Right ventricle myocardium inferior (tissue), 1 donor: ENCODE measurements at regions not wholly inside any gene's neighbourhood (a gene's known extent, or its start where the extent isn't known, plus 50 kb on each side); places are given as distances from the start of the nearest gene placed in this dataset.

Experiments used
- ATAC-seq: fragments of 200-7000 bp; cut with Tn5 transposase; one replicate; pipeline ENCODE4 v1.9.1; 2020; ENCODE audit warnings: mild to moderate bottlenecking, moderate library complexity
- DNase-seq: peaks from one replicate; pipeline ENCODE4 v3.0.0; 2021; ENCODE audit errors: missing footprints
- intact Hi-C: fragments of 100-400 bp; cut with DNase I; formaldehyde crosslinking; loops from one replicate; pipeline ENCODE4 v1.11.0; 2022
- donor health status: DM: no; HTN: yes; CAD: no; lungs with severe emphysema.

DNA sequence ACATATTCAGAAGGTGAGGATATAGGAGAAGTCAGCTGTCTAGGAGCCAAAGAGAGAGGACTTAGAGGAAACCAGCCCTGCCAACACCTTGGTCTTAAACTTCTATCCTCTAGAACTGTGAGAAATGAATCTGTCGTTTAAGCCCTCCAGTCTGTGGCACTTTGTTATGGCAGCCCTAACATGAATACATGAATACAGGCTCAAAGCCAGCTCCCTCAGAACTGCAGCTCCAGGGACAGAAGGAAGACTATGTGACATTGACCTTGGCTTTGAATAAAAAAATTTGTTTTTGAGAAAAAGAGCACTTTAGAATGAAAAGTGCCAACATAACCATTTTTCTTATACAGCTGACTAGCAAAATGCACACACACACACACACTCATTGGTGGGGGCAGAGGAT, 110.9 kb upstream of the ATP2B2 start:
- intact Hi-C loops, result no loop called here
- ATAC-seq (no peak), DNase-seq (no peak)

- intact Hi-C loops, result no loop called here
- DNase-seq, result no peak
- ATAC-seq, result peak; percentile 14
Measured at GRCh38 chr3:10619989-10620832, 114.8 kb upstream of the ATP2B2 start.

GRCh38 chr3:10620833-10621082, 115.4 kb upstream of the ATP2B2 start:
- ATAC-seq, result no peak
- DNase-seq, result no peak
- intact Hi-C loops, result no loop called here

DNA sequence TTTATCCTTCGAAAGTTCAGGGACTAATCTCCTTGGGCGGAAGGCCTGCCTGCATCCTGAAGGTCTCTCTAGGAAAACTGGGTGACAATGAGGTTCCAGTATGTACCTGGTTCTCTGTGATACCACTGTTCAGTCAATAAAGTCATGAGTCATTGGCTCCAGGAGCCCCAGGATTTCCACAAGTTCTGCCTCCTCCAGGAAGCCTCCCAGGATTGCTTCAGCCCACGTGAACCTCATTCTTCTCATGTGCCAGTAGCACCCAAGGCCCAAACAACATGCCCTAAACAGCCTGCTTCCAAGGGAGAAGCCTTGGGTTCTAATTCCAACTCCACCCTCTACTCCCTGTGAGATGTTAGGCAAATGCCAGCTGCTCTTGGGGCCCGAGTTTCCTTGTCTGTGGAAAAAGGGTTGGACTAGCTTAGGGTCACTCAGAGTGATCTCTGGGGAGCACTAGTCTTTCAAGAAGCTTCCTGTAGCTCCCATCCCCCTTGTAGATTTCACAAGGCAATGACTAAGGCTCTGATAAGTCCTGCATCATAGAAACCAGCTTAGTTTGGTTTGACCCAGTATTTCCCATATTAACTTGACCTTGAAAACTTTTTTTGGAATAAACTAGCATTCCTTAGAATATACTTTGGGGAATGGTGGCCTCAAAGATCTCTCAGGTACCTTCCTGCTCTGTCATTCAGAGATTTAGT, 118.3 kb upstream of the ATP2B2 start:
- no peak for DNase-seq
- intact Hi-C loops, result no loop called here
- ATAC-seq, result no peak

GRCh38 chr3:10625323-10625722, 119.9 kb upstream of the ATP2B2 start:
- intact Hi-C loops, result no loop called here
- no peak for DNase-seq
- no peak for ATAC-seq

DNA sequence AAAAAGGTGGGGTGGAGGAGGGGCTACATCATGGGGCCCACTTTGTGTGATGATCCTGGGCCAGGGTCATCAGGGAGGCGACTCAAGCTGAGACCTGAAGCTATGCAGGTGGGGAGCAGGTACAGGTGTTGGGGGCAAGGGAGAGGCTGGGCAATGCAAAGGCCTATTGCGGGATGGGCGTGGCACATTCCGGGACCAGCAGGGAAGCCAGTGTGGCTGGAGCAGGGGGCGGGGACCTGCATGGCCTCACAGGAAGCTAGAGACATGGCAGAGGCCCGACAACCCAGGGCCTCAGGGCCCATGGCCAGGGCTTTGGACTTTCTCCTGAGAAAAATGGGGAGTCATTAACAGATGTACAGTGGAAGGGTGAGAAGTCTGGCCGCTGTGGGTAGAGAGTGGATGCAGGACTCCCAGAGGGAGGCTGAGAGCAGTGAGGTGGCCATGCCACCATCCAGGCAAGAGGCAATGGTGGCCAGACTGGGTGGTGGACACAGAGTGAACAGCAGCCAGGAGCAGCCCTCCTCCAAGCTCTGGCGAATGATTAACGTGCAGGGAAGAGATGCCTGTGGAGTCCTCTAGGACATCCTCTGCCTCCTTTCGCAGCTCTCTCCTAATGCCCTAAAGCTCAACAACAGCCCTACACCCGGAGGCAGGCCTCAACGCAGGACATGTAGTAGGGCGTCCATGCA, 122.6 kb upstream of the ATP2B2 start:
- no peak for DNase-seq
- intact Hi-C loops, result no loop called here
- ATAC-seq, result no peak

DNA sequence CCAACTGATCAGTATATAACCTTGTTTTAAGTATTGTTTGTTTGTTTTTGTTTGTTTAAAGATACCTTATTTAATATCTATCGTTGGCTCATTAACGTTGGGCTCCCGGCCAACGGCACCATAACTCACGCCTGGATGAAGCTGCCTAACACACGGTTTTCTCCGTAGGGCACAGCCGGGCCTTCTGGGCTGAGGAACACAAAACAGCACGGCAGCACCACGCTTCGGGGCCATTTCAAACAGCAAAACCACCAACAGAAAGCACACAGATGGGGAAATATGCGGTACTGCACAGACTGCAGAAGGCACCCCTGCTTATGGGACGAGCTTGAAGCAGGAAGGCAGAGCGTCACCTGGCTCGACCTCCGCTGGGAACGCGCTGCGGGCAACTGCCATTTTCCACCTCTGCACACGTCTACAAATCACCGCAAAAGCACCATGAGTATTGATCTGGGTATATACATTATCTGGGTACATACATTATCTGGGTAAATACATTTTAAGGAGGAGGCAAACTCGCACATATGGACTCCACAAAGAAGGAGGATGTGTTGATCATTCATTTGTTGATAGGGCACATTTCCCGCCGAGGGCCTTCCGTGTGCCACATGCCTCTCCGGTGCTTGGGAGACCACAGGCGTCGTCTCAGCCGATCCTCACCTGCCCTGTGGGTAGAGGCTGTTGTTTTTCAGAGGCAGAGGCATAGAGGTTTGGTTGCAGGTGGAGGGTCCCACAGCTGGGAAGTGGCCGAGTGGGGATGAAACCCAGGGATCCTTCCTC, 123.7 kb upstream of the ATP2B2 start:
- intact Hi-C loops, result no loop called here
- ATAC-seq, result no peak
- DNase-seq, result no peak

GRCh38 chr3:10629671-10630040, 124.3 kb upstream of the ATP2B2 start:
- intact Hi-C loops, result no loop called here
- DNase-seq (no peak), ATAC-seq (no peak)

DNA sequence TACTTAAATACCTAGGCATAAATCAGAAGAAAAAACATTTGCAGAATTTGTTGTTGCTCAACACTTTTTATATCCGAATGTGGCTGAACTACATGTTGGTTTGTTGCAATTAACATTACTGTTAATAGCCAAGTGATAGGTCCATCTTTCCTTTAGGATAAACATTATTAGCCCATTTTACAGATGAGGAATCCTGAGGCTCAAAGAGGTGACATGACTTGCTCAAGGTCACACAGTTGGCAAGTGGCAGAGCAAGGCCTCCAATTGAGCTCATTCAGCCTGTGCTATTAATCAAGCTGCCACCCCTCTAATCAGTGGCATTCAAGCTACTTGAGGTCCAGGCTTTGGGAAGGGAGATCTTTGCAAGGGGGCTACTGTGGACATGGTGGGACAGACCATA, 125.8 kb upstream of the ATP2B2 start:
- DNase-seq (no peak), ATAC-seq (no peak)
- intact Hi-C loops, result no loop called here

- no peak for ATAC-seq
- intact Hi-C loops, result no loop called here
- no peak for DNase-seq
Measured at GRCh38 chr3:10632125-10632524, 126.7 kb upstream of the ATP2B2 start.

GRCh38 chr3:10632741-10633140, 127.4 kb upstream of the ATP2B2 start:
- intact Hi-C loops, result no loop called here

GRCh38 chr3:10635446-10636076, 130.2 kb upstream of the ATP2B2 start:
- no peak for ATAC-seq

More at GRCh38 chr3:10632741-10633140, 127.4 kb upstream of the ATP2B2 start:
- DNase-seq (no peak), ATAC-seq (no peak)

GRCh38 chr3:10637342-10637741, 132.0 kb upstream of the ATP2B2 start:
- intact Hi-C loops, result no loop called here
- no peak for DNase-seq

More at GRCh38 chr3:10635446-10636076, 130.2 kb upstream of the ATP2B2 start:
- intact Hi-C loops, result no loop called here
- DNase-seq, result no peak

DNA sequence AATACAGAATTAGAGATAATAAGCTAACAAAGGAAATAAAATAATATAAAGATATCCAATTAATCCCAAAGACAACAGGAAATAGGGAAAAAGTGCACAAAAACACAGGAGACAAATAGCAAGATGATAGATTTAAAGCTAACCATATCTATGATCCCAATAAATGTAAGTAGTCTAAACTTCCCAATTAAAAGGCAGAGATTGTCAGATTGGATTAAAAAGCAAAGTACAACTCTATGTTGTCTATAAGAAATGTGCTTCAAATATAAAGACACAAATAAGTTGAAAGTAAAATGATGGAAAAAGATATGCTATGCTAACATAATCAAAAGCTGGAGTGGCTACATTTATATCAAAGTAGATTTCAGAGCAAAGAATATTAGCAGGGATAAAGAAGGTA, 133.1 kb upstream of the ATP2B2 start:
- intact Hi-C loops, result no loop called here
- DNase-seq, result no peak
- no peak for ATAC-seq

More at GRCh38 chr3:10637342-10637741, 132.0 kb upstream of the ATP2B2 start:
- no peak for ATAC-seq

DNA sequence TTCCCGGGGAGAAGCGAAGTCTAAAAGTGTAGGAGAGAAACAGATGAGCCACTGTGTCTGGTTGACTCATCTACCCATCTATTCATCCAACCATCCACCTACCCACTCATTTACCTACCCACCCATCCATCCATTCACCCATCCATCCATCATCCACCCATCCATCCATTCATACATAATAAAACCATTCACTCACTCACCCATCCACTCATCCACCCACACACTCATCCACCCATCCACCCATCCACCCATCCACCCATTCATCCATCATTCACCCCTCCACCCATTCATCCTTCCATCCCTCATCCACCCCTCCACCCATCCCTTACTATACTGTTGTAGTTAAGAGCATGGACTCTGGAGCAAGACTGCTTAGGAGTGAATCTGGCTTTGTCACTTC, 136.4 kb upstream of the ATP2B2 start:
- intact Hi-C loops, result no loop called here
- no peak for DNase-seq
- ATAC-seq, result no peak

- DNase-seq, result no peak
- no peak for ATAC-seq
- intact Hi-C loops, result no loop called here
Measured at GRCh38 chr3:10644189-10644588, 138.8 kb upstream of the ATP2B2 start.

- DNase-seq, result no peak
- intact Hi-C loops, result no loop called here
- no peak for ATAC-seq
Measured at GRCh38 chr3:10645800-10646199, 140.4 kb upstream of the ATP2B2 start.

- DNase-seq, result no peak
- intact Hi-C loops, result no loop called here
- ATAC-seq, result no peak
Measured at GRCh38 chr3:10646531-10647335, 141.3 kb upstream of the ATP2B2 start.
